ENCODE measurements at regions not wholly inside any gene's neighbourhood (a gene's known extent, or its start where the extent isn't known, plus 50 kb on each side); places are given as distances from the start of the nearest gene placed in this dataset.

DNA sequence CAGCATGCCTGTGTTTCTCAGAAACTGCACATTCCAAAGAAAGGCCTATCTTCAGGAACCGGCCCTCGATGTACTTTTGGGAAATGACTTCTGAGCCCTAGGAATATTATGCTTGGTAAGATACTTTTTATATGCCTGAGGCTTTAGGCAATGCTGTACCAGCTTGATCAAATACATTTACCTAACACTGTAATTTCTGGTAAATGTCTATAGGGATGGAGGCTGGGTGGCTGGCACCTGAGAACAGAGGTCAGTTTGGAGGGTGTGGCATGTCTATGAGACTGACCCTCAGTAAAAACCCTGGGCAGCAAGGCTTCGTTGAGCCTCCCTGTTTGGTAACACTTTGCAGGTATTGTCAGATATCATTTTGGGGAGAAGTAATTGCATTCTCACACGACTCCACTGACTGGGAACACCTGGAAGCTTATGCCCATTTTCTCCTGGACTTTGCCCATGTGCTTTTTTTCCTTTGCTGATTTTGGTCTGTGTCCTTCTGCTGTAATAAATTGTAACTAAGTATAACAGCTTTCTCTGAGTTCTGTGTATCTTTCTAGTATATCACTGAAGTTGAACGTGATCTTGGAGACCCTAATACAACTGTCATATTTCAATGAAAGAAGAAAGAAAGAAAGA lies 1339.1 kb downstream of the OLFM4 start:
- H3K36me3 ChIP-seq (ENCODE audit: control insufficient read depth, insufficient read depth, low read length) = no peaks in the 10 kb centered on the region
- DNase-seq (ENCODE audit: extremely low read depth, insufficient read length) = no peak
- H3K4me3 ChIP-seq (replicated peaks; ENCODE audit: low read depth, low read length) = no peak overlapping the region
- no peaks in the 10 kb centered on the region for H3K27me3 ChIP-seq (replicated peaks; ENCODE audit: control insufficient read depth, insufficient read depth, low read length)
- TF ChIP-seq CTCF (IDR thresholded peaks at IDR 0.05; ENCODE audit: insufficient read depth, low read length, poor library complexity, severe bottlenecking) = no peak

- no peaks in the 10 kb centered on the region for H3K27me3 ChIP-seq (replicated peaks; ENCODE audit: control insufficient read depth, insufficient read depth, low read length)
- no peak overlapping the region for H3K4me3 ChIP-seq (replicated peaks; ENCODE audit: low read depth, low read length)
- H3K36me3 ChIP-seq (ENCODE audit: control insufficient read depth, insufficient read depth, low read length) = no peaks in the 10 kb centered on the region
- DNase-seq (ENCODE audit: extremely low read depth, insufficient read length) = no peak
- TF ChIP-seq CTCF (IDR thresholded peaks at IDR 0.05; ENCODE audit: insufficient read depth, low read length, poor library complexity, severe bottlenecking) = no peak
Measured at GRCh38 chr13:54368387-54368786, 1339.8 kb downstream of the OLFM4 start.

- Histone ChIP-seq H3K36me3 (ENCODE audit: control insufficient read depth, insufficient read depth, low read length) (no peaks in the 10 kb centered on the region), H3K27me3 (replicated peaks; ENCODE audit: control insufficient read depth, insufficient read depth, low read length) (no peaks in the 10 kb centered on the region), H3K4me3 (replicated peaks; ENCODE audit: low read depth, low read length) (no peak overlapping the region)
- TF ChIP-seq CTCF (IDR thresholded peaks at IDR 0.05; ENCODE audit: insufficient read depth, low read length, poor library complexity, severe bottlenecking) = no peak
- DNase-seq (ENCODE audit: extremely low read depth, insufficient read length) = no peak
Measured at GRCh38 chr13:54373211-54373610, 1344.6 kb downstream of the OLFM4 start.

- Histone ChIP-seq H3K27me3 (replicated peaks; ENCODE audit: control insufficient read depth, insufficient read depth, low read length) (no peaks in the 10 kb centered on the region), H3K4me3 (replicated peaks; ENCODE audit: low read depth, low read length) (no peak overlapping the region), H3K36me3 (ENCODE audit: control insufficient read depth, insufficient read depth, low read length) (no peaks in the 10 kb centered on the region)
- no peak for TF ChIP-seq CTCF (IDR thresholded peaks at IDR 0.05; ENCODE audit: insufficient read depth, low read length, poor library complexity, severe bottlenecking)
- no peak for DNase-seq (ENCODE audit: extremely low read depth, insufficient read length)
Measured at GRCh38 chr13:54379461-54379860, 1350.8 kb downstream of the OLFM4 start.

DNA sequence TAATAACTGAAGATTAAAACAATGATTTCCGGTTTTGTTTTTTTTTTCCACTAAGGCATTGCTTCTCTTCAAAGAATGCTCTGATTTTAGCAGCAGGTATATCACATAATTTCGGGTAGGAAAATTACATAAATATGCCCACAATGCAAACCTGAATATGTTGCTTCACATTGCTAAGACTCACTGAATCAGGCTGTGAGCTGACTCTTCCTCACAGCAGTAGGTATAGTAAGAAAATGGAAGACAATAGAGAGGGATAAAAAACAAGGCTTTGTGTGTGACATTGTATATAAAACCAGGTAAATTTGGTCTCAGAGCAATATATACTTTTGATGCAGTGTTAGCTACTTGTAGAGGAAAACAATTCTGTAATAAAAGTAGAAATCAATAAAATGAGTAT lies 1355.0 kb downstream of the OLFM4 start:
- no peak overlapping the region for H3K4me3 ChIP-seq (replicated peaks; ENCODE audit: low read depth, low read length)
- H3K36me3 ChIP-seq (ENCODE audit: control insufficient read depth, insufficient read depth, low read length) = no peaks in the 10 kb centered on the region
- no peak for DNase-seq (ENCODE audit: extremely low read depth, insufficient read length)
- H3K27me3 ChIP-seq (replicated peaks; ENCODE audit: control insufficient read depth, insufficient read depth, low read length) = no peaks in the 10 kb centered on the region
- TF ChIP-seq CTCF (IDR thresholded peaks at IDR 0.05; ENCODE audit: insufficient read depth, low read length, poor library complexity, severe bottlenecking) = no peak

GRCh38 chr13:54387625-54388024 lies 1359.0 kb downstream of the OLFM4 start:
- H3K36me3 ChIP-seq (ENCODE audit: control insufficient read depth, insufficient read depth, low read length) = no peaks in the 10 kb centered on the region
- no peak overlapping the region for H3K4me3 ChIP-seq (replicated peaks; ENCODE audit: low read depth, low read length)
- no peaks in the 10 kb centered on the region for H3K27me3 ChIP-seq (replicated peaks; ENCODE audit: control insufficient read depth, insufficient read depth, low read length)
- TF ChIP-seq CTCF (IDR thresholded peaks at IDR 0.05; ENCODE audit: insufficient read depth, low read length, poor library complexity, severe bottlenecking) = no peak
- DNase-seq (ENCODE audit: extremely low read depth, insufficient read length) = no peak

All from GM06990 (cell line).